ENCODE measurements at regions not wholly inside any gene's neighbourhood (a gene's known extent, or its start where the extent isn't known, plus 50 kb on each side); places are given as distances from the start of the nearest gene placed in this dataset.

GRCh38 chr4:132266374-132266773, 882.7 kb upstream of the PCDH10 start:
- TF ChIP-seq CTCF (IDR thresholded peaks at IDR 0.05; ENCODE audit: insufficient read depth, low read length, poor library complexity, severe bottlenecking) = no peak
- no peak for TF ChIP-seq EZH2phosphoT487 (conservative IDR thresholded peaks at IDR 0.05; ENCODE audit: low read length)

All from SU-DHL-6 (cell line).